ENCODE measurements at regions not wholly inside any gene's neighbourhood (a gene's known extent, or its start where the extent isn't known, plus 50 kb on each side); places are given as distances from the start of the nearest gene placed in this dataset.

DNA sequence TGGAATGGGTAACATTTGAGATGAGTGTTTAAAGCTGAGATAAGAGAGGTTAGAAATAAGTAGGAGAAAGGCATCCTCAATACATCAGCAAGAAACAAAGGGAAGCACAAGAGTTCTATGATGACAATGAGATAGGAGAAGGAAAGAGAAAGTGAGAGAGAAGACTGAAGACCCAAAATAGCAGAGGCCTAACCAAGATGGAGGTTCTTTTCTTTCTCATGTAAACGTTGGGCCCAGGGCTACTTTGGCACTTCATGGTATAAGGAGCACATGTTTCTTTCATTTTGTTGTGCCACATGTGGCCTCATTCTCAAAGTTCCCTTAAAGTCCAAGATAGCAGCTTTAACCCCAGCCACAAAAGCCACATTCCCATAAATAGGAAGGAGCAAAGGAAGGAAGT is 120.5 kb upstream of the RMST start:
- Histone ChIP-seq H3K4me2 (ENCODE audit: low read depth, low read length) (no peak overlapping the region), H3K27ac (ENCODE audit: low read length) (no peak overlapping the region), H3K79me2 (ENCODE audit: low read length) (no peaks in the 10 kb centered on the region), H3K9ac (ENCODE audit: low read length) (no peak overlapping the region), H3K9me2 (replicated peaks; ENCODE audit: insufficient read depth, low read length) (no peaks in the 10 kb centered on the region), H3K27me3 (replicated peaks; ENCODE audit: insufficient read depth, low read length) (no peaks in the 10 kb centered on the region), H3K4me3 (ENCODE audit: low read length) (no peak overlapping the region), H2AFZ (ENCODE audit: low read length) (peak overlapping the region; percentile 4; the same call in 1 of the 2 replicates), H3K9me3 (replicated peaks; ENCODE audit: insufficient read depth, low read length) (no peaks in the 10 kb centered on the region), H3K4me1 (ENCODE audit: low read length) (peaks cover 10% of the 10 kb centered on the region), H3K36me3 (replicated peaks; ENCODE audit: insufficient read depth, low read length) (no peaks in the 10 kb centered on the region), H4K20me1 (ENCODE audit: insufficient read depth, low read length) (no peaks in the 10 kb centered on the region), H3F3A (ENCODE audit: insufficient read depth, low read length) (no peaks in the 10 kb centered on the region)
- no peak for DNase-seq
- TF ChIP-seq EZH2phosphoT487 (IDR thresholded peaks at IDR 0.05; ENCODE audit: low read length): no peak
- TF ChIP-seq, protein P1, sequence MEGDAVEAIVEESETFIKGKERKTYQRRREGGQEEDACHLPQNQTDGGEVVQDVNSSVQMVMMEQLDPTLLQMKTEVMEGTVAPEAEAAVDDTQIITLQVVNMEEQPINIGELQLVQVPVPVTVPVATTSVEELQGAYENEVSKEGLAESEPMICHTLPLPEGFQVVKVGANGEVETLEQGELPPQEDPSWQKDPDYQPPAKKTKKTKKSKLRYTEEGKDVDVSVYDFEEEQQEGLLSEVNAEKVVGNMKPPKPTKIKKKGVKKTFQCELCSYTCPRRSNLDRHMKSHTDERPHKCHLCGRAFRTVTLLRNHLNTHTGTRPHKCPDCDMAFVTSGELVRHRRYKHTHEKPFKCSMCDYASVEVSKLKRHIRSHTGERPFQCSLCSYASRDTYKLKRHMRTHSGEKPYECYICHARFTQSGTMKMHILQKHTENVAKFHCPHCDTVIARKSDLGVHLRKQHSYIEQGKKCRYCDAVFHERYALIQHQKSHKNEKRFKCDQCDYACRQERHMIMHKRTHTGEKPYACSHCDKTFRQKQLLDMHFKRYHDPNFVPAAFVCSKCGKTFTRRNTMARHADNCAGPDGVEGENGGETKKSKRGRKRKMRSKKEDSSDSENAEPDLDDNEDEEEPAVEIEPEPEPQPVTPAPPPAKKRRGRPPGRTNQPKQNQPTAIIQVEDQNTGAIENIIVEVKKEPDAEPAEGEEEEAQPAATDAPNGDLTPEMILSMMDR (IDR thresholded peaks at IDR 0.05; ENCODE audit: low read length): no peak
- no peak for TF ChIP-seq EZH2 (optimal IDR thresholded peaks at IDR 0.05; ENCODE audit: low read depth, low read length)

DNA sequence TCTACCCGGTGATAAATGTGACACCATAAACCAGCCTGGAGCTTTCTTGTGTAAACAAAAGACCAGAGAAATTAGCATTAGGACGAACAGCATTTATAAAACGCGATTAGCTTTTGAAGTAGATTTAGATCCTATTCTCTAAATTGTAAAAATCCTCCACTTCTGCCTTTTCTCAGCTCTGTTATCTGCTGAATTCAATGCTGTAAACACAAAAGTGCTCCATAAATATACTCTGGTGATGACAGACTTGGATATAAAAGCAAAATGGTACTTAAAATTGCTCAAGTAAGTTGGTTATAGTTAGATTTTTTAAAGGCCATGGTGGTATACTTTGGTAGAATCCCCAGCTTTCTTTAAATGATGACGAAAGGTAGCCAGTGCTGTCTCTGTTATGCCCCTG is 114.6 kb upstream of the RMST start:
- H3K9me3 ChIP-seq (replicated peaks; ENCODE audit: insufficient read depth, low read length): no peaks in the 10 kb centered on the region

DNA sequence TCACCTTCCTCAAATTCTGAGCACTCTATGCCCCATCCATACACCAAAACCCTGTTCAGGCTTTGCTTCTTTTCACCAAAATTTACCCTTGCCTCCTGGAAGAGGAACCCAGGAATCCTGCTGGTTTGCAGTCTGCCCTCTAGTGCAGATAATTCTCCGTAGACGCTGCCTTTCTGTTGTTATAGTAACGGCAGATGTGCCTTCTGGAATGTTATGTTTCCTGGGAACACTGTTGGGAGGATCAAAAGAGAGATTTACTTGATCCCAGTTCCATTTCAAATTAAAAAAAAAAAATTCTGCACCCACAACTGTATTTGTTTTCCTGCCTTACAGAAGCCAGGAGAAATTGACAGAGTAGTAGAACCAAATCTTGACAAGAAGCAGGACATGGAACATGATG is 104.2 kb upstream of the RMST start:
- Histone ChIP-seq H2AFZ (ENCODE audit: low read length) (no peak overlapping the region), H4K20me1 (ENCODE audit: insufficient read depth, low read length) (no peaks in the 10 kb centered on the region), H3K9me2 (replicated peaks; ENCODE audit: insufficient read depth, low read length) (no peaks in the 10 kb centered on the region), H3K27me3 (replicated peaks; ENCODE audit: insufficient read depth, low read length) (no peaks in the 10 kb centered on the region), H3K9me3 (replicated peaks; ENCODE audit: insufficient read depth, low read length) (no peaks in the 10 kb centered on the region), H3K79me2 (ENCODE audit: low read length) (no peaks in the 10 kb centered on the region), H3K36me3 (replicated peaks; ENCODE audit: insufficient read depth, low read length) (no peaks in the 10 kb centered on the region), H3K4me3 (ENCODE audit: low read length) (no peak overlapping the region), H3K4me2 (ENCODE audit: low read depth, low read length) (no peak overlapping the region), H3K27ac (ENCODE audit: low read length) (no peak overlapping the region), H3F3A (ENCODE audit: insufficient read depth, low read length) (no peaks in the 10 kb centered on the region), H3K9ac (ENCODE audit: low read length) (no peak overlapping the region), H3K4me1 (ENCODE audit: low read length) (no peaks in the 10 kb centered on the region)
- TF ChIP-seq EZH2 (optimal IDR thresholded peaks at IDR 0.05; ENCODE audit: low read depth, low read length) (no peak), EZH2phosphoT487 (IDR thresholded peaks at IDR 0.05; ENCODE audit: low read length) (no peak)
- TF ChIP-seq, protein P1 (IDR thresholded peaks at IDR 0.05; ENCODE audit: low read length): no peak
- DNase-seq: no peak

More for the DNA sequence above, 114.6 kb upstream of the RMST start:
- Histone ChIP-seq H3K9ac (ENCODE audit: low read length) (no peak overlapping the region), H3K9me2 (replicated peaks; ENCODE audit: insufficient read depth, low read length) (no peaks in the 10 kb centered on the region), H3K4me3 (ENCODE audit: low read length) (no peak overlapping the region), H3K36me3 (replicated peaks; ENCODE audit: insufficient read depth, low read length) (no peaks in the 10 kb centered on the region), H3K4me1 (ENCODE audit: low read length) (no peaks in the 10 kb centered on the region), H3K79me2 (ENCODE audit: low read length) (no peaks in the 10 kb centered on the region), H2AFZ (ENCODE audit: low read length) (no peak overlapping the region), H3K27ac (ENCODE audit: low read length) (no peak overlapping the region), H3K4me2 (ENCODE audit: low read depth, low read length) (no peak overlapping the region), H3F3A (ENCODE audit: insufficient read depth, low read length) (no peaks in the 10 kb centered on the region), H3K27me3 (replicated peaks; ENCODE audit: insufficient read depth, low read length) (no peaks in the 10 kb centered on the region), H4K20me1 (ENCODE audit: insufficient read depth, low read length) (no peaks in the 10 kb centered on the region)
- TF ChIP-seq EZH2 (optimal IDR thresholded peaks at IDR 0.05; ENCODE audit: low read depth, low read length) (no peak), EZH2phosphoT487 (IDR thresholded peaks at IDR 0.05; ENCODE audit: low read length) (no peak)
- TF ChIP-seq, protein P1 (IDR thresholded peaks at IDR 0.05; ENCODE audit: low read length): no peak
- DNase-seq: no peak

Data from MM.1S (cell line).